ENCODE measurements at regions not wholly inside any gene's neighbourhood (a gene's known extent, or its start where the extent isn't known, plus 50 kb on each side); places are given as distances from the start of the nearest gene placed in this dataset.

DNA sequence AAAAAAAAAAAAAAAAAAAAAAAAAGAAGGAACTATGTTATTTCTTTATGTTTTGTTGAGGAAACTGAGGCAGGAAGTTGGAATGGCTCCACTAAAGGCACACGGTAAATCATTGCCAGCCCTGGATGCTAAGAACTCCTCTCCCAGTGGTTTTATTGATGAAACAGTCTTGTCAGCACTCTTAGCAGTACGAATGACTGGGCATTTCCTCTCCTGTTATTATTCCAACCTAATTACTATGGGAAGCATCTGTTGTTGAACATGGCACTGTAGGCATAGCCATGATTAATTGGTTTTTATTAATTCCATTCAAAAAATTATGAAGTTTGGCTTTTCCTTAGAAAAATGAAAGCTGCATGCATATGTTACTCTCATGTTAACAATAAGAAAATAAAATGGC, 1387.1 kb upstream of the TMEM132C start:
- 56 to 65% methylated on average over 2 of the region's 2 CpGs for WGBS, 2 donors
- Histone ChIP-seq H3K36me3 (ENCODE audit: control insufficient read depth in 4 of 4, insufficient read depth in 4 of 4, low read length in 4 of 4) (no peaks in the 10 kb centered on the region), H3K4me1 (ENCODE audit: control insufficient read depth in 5 of 5, insufficient read depth in 5 of 5, low read length in 5 of 5) (peaks cover 0 to 15% (median 0%) of the 10 kb centered on the region in 5 donors), H3K27me3 (ENCODE audit: control insufficient read depth in 3 of 3, insufficient read depth in 3 of 3, low read length in 2 of 3) (no peaks in the 10 kb centered on the region), H3K9ac (ENCODE audit: insufficient read depth in 1 of 2, low read length in 2 of 2) (no peak overlapping the region), H3K4me3 (no peak overlapping the region), H3K9me3 (ENCODE audit: control insufficient read depth in 4 of 4, insufficient read depth in 3 of 4, low read length in 3 of 4) (no peaks in the 10 kb centered on the region), H3K27ac (ENCODE audit: low read depth in 1 of 2, low read length in 1 of 2) (no peak overlapping the region)
- ATAC-seq (ENCODE audit: insufficient read depth, low FRiP score), result no peak
- DNase-seq, result no peak
- TF ChIP-seq CTCF (IDR thresholded peaks at IDR 0.05; ENCODE audit: control extremely low read depth, extremely low read depth), result no peak

GRCh38 chr12:126883697-126884096, 1383.3 kb upstream of the TMEM132C start:
- Histone ChIP-seq H3K9ac (ENCODE audit: insufficient read depth in 1 of 2, low read length in 2 of 2) (no peak overlapping the region), H3K9me3 (ENCODE audit: control insufficient read depth in 4 of 4, insufficient read depth in 3 of 4, low read length in 3 of 4) (no peaks in the 10 kb centered on the region), H3K4me1 (ENCODE audit: control insufficient read depth in 5 of 5, insufficient read depth in 5 of 5, low read length in 5 of 5) (peaks cover 0 to 15% (median 0%) of the 10 kb centered on the region in 5 donors), H3K36me3 (ENCODE audit: control insufficient read depth in 4 of 4, insufficient read depth in 4 of 4, low read length in 4 of 4) (no peaks in the 10 kb centered on the region), H3K27ac (ENCODE audit: low read depth in 1 of 2, low read length in 1 of 2) (no peak overlapping the region), H3K27me3 (ENCODE audit: control insufficient read depth in 3 of 3, insufficient read depth in 3 of 3, low read length in 2 of 3) (no peaks in the 10 kb centered on the region), H3K4me3 (no peak overlapping the region)
- ATAC-seq (ENCODE audit: insufficient read depth, low FRiP score), result no peak
- WGBS, 2 donors, result 12% methylated on average over 4 of the region's 4 CpGs
- peak; percentile 87 to 91 (median 91) for DNase-seq
- TF ChIP-seq CTCF (IDR thresholded peaks at IDR 0.05; ENCODE audit: control extremely low read depth, extremely low read depth), result no peak

GRCh38 chr12:126889501-126889900, 1377.5 kb upstream of the TMEM132C start:
- H3K9ac ChIP-seq (ENCODE audit: insufficient read depth in 1 of 2, low read length in 2 of 2), result no peak overlapping the region
- TF ChIP-seq CTCF (IDR thresholded peaks at IDR 0.05; ENCODE audit: control extremely low read depth, extremely low read depth), result no peak
- no peaks in the 10 kb centered on the region for H3K4me1 ChIP-seq (ENCODE audit: control insufficient read depth in 5 of 5, insufficient read depth in 5 of 5, low read length in 5 of 5)
- no peaks in the 10 kb centered on the region for H3K36me3 ChIP-seq (ENCODE audit: control insufficient read depth in 4 of 4, insufficient read depth in 4 of 4, low read length in 4 of 4)
- H3K4me3 ChIP-seq, result no peak overlapping the region
- H3K27ac ChIP-seq (ENCODE audit: low read depth in 1 of 2, low read length in 1 of 2), result no peak overlapping the region
- no peaks in the 10 kb centered on the region for H3K27me3 ChIP-seq (ENCODE audit: control insufficient read depth in 3 of 3, insufficient read depth in 3 of 3, low read length in 2 of 3)
- WGBS, 2 donors, result 79 to 84% methylated on average over 4 of the region's 4 CpGs
- DNase-seq (no peak), ATAC-seq (ENCODE audit: insufficient read depth, low FRiP score) (no peak)
- peaks cover 0 to 3% (median 0%) of the 10 kb centered on the region in 4 donors for H3K9me3 ChIP-seq (ENCODE audit: control insufficient read depth in 4 of 4, insufficient read depth in 3 of 4, low read length in 3 of 4)

GRCh38 chr12:126890097-126890496, 1376.9 kb upstream of the TMEM132C start:
- Histone ChIP-seq H3K4me1 (ENCODE audit: control insufficient read depth in 5 of 5, insufficient read depth in 5 of 5, low read length in 5 of 5) (no peaks in the 10 kb centered on the region), H3K36me3 (ENCODE audit: control insufficient read depth in 4 of 4, insufficient read depth in 4 of 4, low read length in 4 of 4) (no peaks in the 10 kb centered on the region), H3K27me3 (ENCODE audit: control insufficient read depth in 3 of 3, insufficient read depth in 3 of 3, low read length in 2 of 3) (no peaks in the 10 kb centered on the region), H3K27ac (ENCODE audit: low read depth in 1 of 2, low read length in 1 of 2) (no peak overlapping the region), H3K9me3 (ENCODE audit: control insufficient read depth in 4 of 4, insufficient read depth in 3 of 4, low read length in 3 of 4) (peaks cover 0 to 3% (median 0%) of the 10 kb centered on the region in 4 donors), H3K9ac (ENCODE audit: insufficient read depth in 1 of 2, low read length in 2 of 2) (no peak overlapping the region), H3K4me3 (no peak overlapping the region)
- ATAC-seq (ENCODE audit: insufficient read depth, low FRiP score), result no peak
- WGBS, 2 donors, result 80 to 88% methylated on average over 2 of the region's 2 CpGs
- no peak for TF ChIP-seq CTCF (IDR thresholded peaks at IDR 0.05; ENCODE audit: control extremely low read depth, extremely low read depth)
- DNase-seq, result no peak
